GM18858 (cell line): ENCODE measurements at regions not wholly inside any gene's neighbourhood (a gene's known extent, or its start where the extent isn't known, plus 50 kb on each side); places are given as distances from the start of the nearest gene placed in this dataset.

Experiments
- ATAC-seq: cut with Tn5 transposase; IDR thresholded peaks from one replicate; pipeline ENCODE4 v1.9.1; 2021; ENCODE audit not compliant: unreplicated experiment

GRCh38 chr1:48164571-48164970 is 57.9 kb upstream of the SLC5A9 start:
- no peak for ATAC-seq

GRCh38 chr1:48160486-48161132 is 61.9 kb upstream of the SLC5A9 start:
- ATAC-seq: no peak

GRCh38 chr1:48139275-48139674 is 83.2 kb upstream of the SLC5A9 start:
- ATAC-seq: no peak

GRCh38 chr1:48127735-48128685 is 94.5 kb upstream of the SLC5A9 start:
- no peak for ATAC-seq

GRCh38 chr1:48123647-48124046 is 98.9 kb upstream of the SLC5A9 start:
- ATAC-seq: no peak

- ATAC-seq: no peak
Observed at GRCh38 chr1:48121955-48122354, 100.6 kb upstream of the SLC5A9 start.

- no peak for ATAC-seq
Observed at GRCh38 chr1:48120621-48121020, 101.9 kb upstream of the SLC5A9 start.

- ATAC-seq: no peak
Observed at GRCh38 chr1:48115835-48116234, 106.7 kb upstream of the SLC5A9 start.

GRCh38 chr1:48114596-48115382 is 107.7 kb upstream of the SLC5A9 start:
- no peak for ATAC-seq

GRCh38 chr1:48109390-48110013 is 112.3 kb upstream of the TRABD2B start:
- ATAC-seq: no peak

GRCh38 chr1:48107516-48107915 is 110.3 kb upstream of the TRABD2B start:
- no peak for ATAC-seq

- ATAC-seq: no peak
Observed at GRCh38 chr1:48106049-48106448, 108.9 kb upstream of the TRABD2B start.

- ATAC-seq: no peak
Observed at GRCh38 chr1:48105165-48105564, 108.0 kb upstream of the TRABD2B start.

- no peak for ATAC-seq
Observed at GRCh38 chr1:48103495-48103894, 106.3 kb upstream of the TRABD2B start.

- ATAC-seq: no peak
Observed at GRCh38 chr1:48102766-48103165, 105.6 kb upstream of the TRABD2B start.

- ATAC-seq: no peak
Observed at GRCh38 chr1:48099072-48099773, 102.0 kb upstream of the TRABD2B start.

- peak; percentile 89 for ATAC-seq
Observed at GRCh38 chr1:48093696-48094528, 96.7 kb upstream of the TRABD2B start.

- ATAC-seq: no peak
Observed at GRCh38 chr1:48093147-48093546, 96.0 kb upstream of the TRABD2B start.

- ATAC-seq: no peak
Observed at GRCh38 chr1:48092401-48092800, 95.2 kb upstream of the TRABD2B start.
